ENCODE measurements at regions not wholly inside any gene's neighbourhood (a gene's known extent, or its start where the extent isn't known, plus 50 kb on each side); places are given as distances from the start of the nearest gene placed in this dataset.

GRCh38 chr1:73813716-73814115 is 384.3 kb downstream of the LRRIQ3 start:
- TF ChIP-seq CTCF (IDR thresholded peaks at IDR 0.05; ENCODE audit: borderline replicate concordance, extremely low read depth, low read length, poor library complexity, severe bottlenecking) (no peak), EZH2 (IDR thresholded peaks at IDR 0.05; ENCODE audit: borderline replicate concordance, low read depth, low read length, severe bottlenecking) (no peak)
